ENCODE measurements at regions not wholly inside any gene's neighbourhood (a gene's known extent, or its start where the extent isn't known, plus 50 kb on each side); places are given as distances from the start of the nearest gene placed in this dataset.

DNA sequence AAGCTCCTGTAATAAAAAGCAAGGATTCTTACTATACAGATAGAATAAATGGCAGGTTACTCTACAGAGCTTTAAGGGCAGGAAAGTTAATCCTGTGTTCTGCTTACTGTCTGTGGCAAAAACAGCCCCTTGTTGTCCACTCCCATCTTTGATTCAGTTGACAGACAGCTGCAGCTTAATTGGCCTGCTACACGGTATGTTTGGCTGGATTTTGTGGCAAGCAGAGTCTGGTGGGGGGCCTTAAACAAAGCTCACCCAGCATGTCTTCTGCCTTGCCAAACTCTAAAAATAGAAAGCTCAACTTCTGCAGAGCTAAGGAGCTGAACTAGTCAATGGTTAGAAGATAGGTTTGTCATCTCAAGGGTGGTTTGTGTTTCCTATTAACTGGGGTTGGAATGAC, 407.2 kb downstream of the HLX start:
- H3K4me3 Mint-ChIP-seq (ENCODE audit: unreplicated experiment): no peak overlapping the region
- Histone ChIP-seq H3K27me3 (replicated peaks; ENCODE audit: control insufficient read depth, insufficient read depth, low read length) (no peaks in the 10 kb centered on the region), H3K4me3 (ENCODE audit: low read depth, low read length) (no peak overlapping the region), H3K4me1 (no peaks in the 10 kb centered on the region), H3K9me3 (no peaks in the 10 kb centered on the region; the same call in 1 of the 2 replicates), H3K36me3 (ENCODE audit: control insufficient read depth, insufficient read depth, low read length) (no peaks in the 10 kb centered on the region)
- intact Hi-C loops (cut with micrococcal nuclease; ENCODE audit: unreplicated experiment): no loop called here
- H3K27ac Mint-ChIP-seq (ENCODE audit: unreplicated experiment): no peak overlapping the region
- BruUV-seq (replicated peaks): no TSS peak
- POLR2A ChIA-PET: no interaction called here
- peaks cover 6% of the 10 kb centered on the region for H3K27me3 Mint-ChIP-seq (ENCODE audit: insufficient read depth, unreplicated experiment)
- H3K9me3 Mint-ChIP-seq (ENCODE audit: unreplicated experiment): no peaks in the 10 kb centered on the region
- no peaks in the 10 kb centered on the region for H3K4me1 Mint-ChIP-seq (ENCODE audit: low read depth, unreplicated experiment)
- TF ChIP-seq, protein P1, sequence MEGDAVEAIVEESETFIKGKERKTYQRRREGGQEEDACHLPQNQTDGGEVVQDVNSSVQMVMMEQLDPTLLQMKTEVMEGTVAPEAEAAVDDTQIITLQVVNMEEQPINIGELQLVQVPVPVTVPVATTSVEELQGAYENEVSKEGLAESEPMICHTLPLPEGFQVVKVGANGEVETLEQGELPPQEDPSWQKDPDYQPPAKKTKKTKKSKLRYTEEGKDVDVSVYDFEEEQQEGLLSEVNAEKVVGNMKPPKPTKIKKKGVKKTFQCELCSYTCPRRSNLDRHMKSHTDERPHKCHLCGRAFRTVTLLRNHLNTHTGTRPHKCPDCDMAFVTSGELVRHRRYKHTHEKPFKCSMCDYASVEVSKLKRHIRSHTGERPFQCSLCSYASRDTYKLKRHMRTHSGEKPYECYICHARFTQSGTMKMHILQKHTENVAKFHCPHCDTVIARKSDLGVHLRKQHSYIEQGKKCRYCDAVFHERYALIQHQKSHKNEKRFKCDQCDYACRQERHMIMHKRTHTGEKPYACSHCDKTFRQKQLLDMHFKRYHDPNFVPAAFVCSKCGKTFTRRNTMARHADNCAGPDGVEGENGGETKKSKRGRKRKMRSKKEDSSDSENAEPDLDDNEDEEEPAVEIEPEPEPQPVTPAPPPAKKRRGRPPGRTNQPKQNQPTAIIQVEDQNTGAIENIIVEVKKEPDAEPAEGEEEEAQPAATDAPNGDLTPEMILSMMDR (IDR thresholded peaks at IDR 0.05; ENCODE audit: insufficient read depth in 1 of 2, low read depth in 1 of 2, low read length in 1 of 2, severe bottlenecking in 1 of 2, unreplicated experiment in 1 of 2): no peak
- no peak for DNase-seq
- H3K36me3 Mint-ChIP-seq (ENCODE audit: insufficient read depth, unreplicated experiment): no peaks in the 10 kb centered on the region
- CTCF ChIA-PET: no interaction called here

DNA sequence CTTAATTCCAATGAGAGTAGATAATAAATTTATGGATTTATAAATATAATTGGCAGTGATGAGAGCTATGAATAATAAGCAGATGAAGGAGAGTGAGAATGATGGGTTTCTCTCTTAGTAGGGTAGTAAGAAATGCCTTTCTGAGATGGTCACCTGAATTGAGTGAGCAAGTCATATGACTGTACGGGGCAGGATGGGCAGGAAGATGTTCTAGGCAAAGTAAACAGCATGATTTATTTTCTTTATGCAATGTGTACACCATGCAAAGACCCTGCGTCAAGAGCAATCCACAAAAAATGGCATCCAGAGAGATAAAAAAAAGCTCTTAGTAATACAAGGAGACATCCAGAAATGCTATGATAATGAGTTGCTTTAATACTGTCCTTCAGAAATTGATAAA, 409.9 kb downstream of the HLX start:
- H3K27ac Mint-ChIP-seq (ENCODE audit: unreplicated experiment): no peak overlapping the region
- H3K4me3 Mint-ChIP-seq (ENCODE audit: unreplicated experiment): no peak overlapping the region
- intact Hi-C loops (cut with micrococcal nuclease; ENCODE audit: unreplicated experiment): no loop called here
- no TSS peak for BruUV-seq (replicated peaks)
- TF ChIP-seq, protein P1 (IDR thresholded peaks at IDR 0.05; ENCODE audit: insufficient read depth in 1 of 2, low read depth in 1 of 2, low read length in 1 of 2, severe bottlenecking in 1 of 2, unreplicated experiment in 1 of 2): no peak
- H3K36me3 Mint-ChIP-seq (ENCODE audit: insufficient read depth, unreplicated experiment): no peaks in the 10 kb centered on the region
- POLR2A ChIA-PET: no interaction called here
- Histone ChIP-seq H3K9me3 (no peaks in the 10 kb centered on the region; the same call in 1 of the 2 replicates), H3K4me3 (ENCODE audit: low read depth, low read length) (no peak overlapping the region), H3K27me3 (replicated peaks; ENCODE audit: control insufficient read depth, insufficient read depth, low read length) (no peaks in the 10 kb centered on the region), H3K36me3 (ENCODE audit: control insufficient read depth, insufficient read depth, low read length) (no peaks in the 10 kb centered on the region), H3K4me1 (no peaks in the 10 kb centered on the region)
- H3K4me1 Mint-ChIP-seq (ENCODE audit: low read depth, unreplicated experiment): no peaks in the 10 kb centered on the region
- H3K9me3 Mint-ChIP-seq (ENCODE audit: unreplicated experiment): no peaks in the 10 kb centered on the region
- DNase-seq: no peak
- CTCF ChIA-PET: no interaction called here
- H3K27me3 Mint-ChIP-seq (ENCODE audit: insufficient read depth, unreplicated experiment): peaks cover 3% of the 10 kb centered on the region

DNA sequence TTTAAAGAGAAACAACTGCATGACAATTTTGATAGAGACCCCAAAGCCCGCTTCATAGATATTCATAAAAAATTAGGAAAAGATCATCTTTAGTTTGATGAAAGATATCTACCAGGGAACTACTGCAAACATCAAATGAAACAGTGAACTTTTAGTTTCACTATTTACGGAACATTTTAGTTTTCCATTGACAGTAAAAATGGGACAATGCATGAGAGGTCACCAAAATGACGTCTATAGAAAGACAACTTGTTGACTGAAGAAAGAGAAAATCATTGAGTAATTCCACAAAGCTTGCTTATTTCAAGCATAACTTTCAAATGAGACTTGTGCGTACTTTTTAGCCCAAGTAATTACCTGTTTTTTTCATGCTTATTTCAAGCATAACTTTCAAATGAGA, 411.4 kb downstream of the HLX start:
- H3K27me3 Mint-ChIP-seq (ENCODE audit: insufficient read depth, unreplicated experiment): peaks cover 3% of the 10 kb centered on the region
- no TSS peak for BruUV-seq (replicated peaks)
- DNase-seq: no peak
- CTCF ChIA-PET: no interaction called here
- Histone ChIP-seq H3K36me3 (ENCODE audit: control insufficient read depth, insufficient read depth, low read length) (no peaks in the 10 kb centered on the region), H3K4me1 (no peaks in the 10 kb centered on the region), H3K27me3 (replicated peaks; ENCODE audit: control insufficient read depth, insufficient read depth, low read length) (no peaks in the 10 kb centered on the region), H3K4me3 (ENCODE audit: low read depth, low read length) (no peak overlapping the region), H3K9me3 (no peaks in the 10 kb centered on the region)
- H3K36me3 Mint-ChIP-seq (ENCODE audit: insufficient read depth, unreplicated experiment): no peaks in the 10 kb centered on the region
- POLR2A ChIA-PET: no interaction called here
- TF ChIP-seq, protein P1 (IDR thresholded peaks at IDR 0.05; ENCODE audit: insufficient read depth in 1 of 2, low read depth in 1 of 2, low read length in 1 of 2, severe bottlenecking in 1 of 2, unreplicated experiment in 1 of 2): no peak
- H3K9me3 Mint-ChIP-seq (ENCODE audit: unreplicated experiment): no peaks in the 10 kb centered on the region
- H3K4me3 Mint-ChIP-seq (ENCODE audit: unreplicated experiment): no peak overlapping the region
- H3K27ac Mint-ChIP-seq (ENCODE audit: unreplicated experiment): no peak overlapping the region
- no peaks in the 10 kb centered on the region for H3K4me1 Mint-ChIP-seq (ENCODE audit: low read depth, unreplicated experiment)
- intact Hi-C loops (cut with micrococcal nuclease; ENCODE audit: unreplicated experiment): no loop called here

Measured in Caco-2 (cell line).